IPS-20b (cell line): ENCODE measurements at regions not wholly inside any gene's neighbourhood (a gene's known extent, or its start where the extent isn't known, plus 50 kb on each side); places are given as distances from the start of the nearest gene placed in this dataset.

Source experiments
- H3K27ac ChIP-seq: one replicate; pipeline ENCODE4 v1.5.1; 2013; ENCODE audit warnings: low read length
- H3K27me3 ChIP-seq: 2 replicates; pipeline ENCODE4 v1.6.1; 2013; ENCODE audit warnings: mild to moderate bottlenecking, low read length, inconsistent platforms; ENCODE audit not compliant: insufficient read depth
- H3K36me3 ChIP-seq: 2 replicates; pipeline ENCODE4 v1.6.1; 2013; ENCODE audit warnings: low read depth, mild to moderate bottlenecking, inconsistent platforms, low read length, moderate library complexity; ENCODE audit not compliant: insufficient read depth
- H3K4me1 ChIP-seq: 2 replicates; pipeline ENCODE4 v1.6.1; 2013; ENCODE audit warnings: mild to moderate bottlenecking, control low read depth, inconsistent platforms, low read length, moderate library complexity; ENCODE audit not compliant: insufficient read depth
- H3K4me3 ChIP-seq: 2 replicates; pipeline ENCODE4 v1.5.1; 2013; ENCODE audit warnings: mild to moderate bottlenecking, low read length, inconsistent platforms
- H3K9ac ChIP-seq: 2 replicates; pipeline ENCODE4 v1.6.1; 2013; ENCODE audit warnings: low read depth, mild to moderate bottlenecking, inconsistent platforms, low read length, moderate library complexity
- H3K9me3 ChIP-seq: 2 replicates; pipeline ENCODE4 v1.6.1; 2013; ENCODE audit warnings: mild to moderate bottlenecking, low read depth, low read length, inconsistent platforms; ENCODE audit not compliant: insufficient read depth

DNA sequence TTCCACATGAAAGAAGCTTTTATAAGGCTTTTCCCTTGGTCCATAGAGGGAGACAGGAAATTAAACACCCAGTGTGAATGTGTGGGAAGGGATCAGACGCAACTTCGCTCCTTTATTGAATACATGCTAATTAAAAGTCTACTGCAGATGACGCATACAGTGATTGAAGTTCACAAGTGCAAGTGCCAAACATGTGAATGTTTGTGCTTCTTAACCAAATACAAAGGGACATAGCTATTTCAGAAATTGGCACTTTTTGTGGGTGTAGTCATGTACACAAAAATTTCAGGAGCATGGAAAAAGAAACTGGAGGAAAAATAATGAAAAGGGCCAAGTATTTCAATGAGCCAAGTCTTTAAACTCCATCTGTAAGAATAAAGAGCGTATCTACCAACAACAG is 283.7 kb downstream of the SKAP2 start:
- Histone ChIP-seq H3K9ac (no peak overlapping the region), H3K36me3 (no peaks in the 10 kb centered on the region), H3K27me3 (no peaks in the 10 kb centered on the region), H3K9me3 (no peaks in the 10 kb centered on the region), H3K27ac (no peak overlapping the region), H3K4me1 (0 out of 2 replicates have a peak, but pooled peaks cover 3% of the 10 kb centered on the region), H3K4me3 (no peak overlapping the region)

DNA sequence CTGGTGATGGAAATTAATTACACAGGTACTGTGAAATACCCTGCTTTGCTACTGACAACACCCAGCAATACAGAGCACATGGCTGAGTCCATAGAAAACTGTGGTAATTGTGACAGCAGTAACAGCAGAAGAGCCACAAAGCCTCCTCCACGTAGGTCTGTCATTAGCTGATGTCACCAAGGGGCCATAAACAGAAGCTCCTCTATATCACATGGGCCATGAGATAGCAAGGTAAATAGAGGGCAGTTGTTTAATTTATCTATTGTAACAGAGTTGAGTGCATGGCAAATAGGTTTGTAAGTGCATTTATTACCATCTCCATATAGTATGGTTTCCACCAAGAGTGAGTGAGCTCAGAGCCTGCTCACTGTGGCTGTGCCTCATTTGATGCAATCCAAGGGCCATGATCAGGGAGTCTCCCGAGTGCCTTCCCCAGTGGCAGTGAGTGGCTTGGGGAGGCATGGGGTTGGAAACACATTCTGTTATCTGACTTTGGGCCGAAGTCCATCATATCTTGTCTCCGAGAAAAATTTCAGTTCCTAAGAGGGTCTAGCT is 281.2 kb downstream of the SKAP2 start:
- Histone ChIP-seq H3K27me3 (no peaks in the 10 kb centered on the region), H3K9me3 (no peaks in the 10 kb centered on the region), H3K9ac (no peak overlapping the region), H3K36me3 (no peaks in the 10 kb centered on the region), H3K4me3 (no peak overlapping the region), H3K4me1 (peaks cover 6% of the 10 kb centered on the region; the same call in 1 of the 2 replicates), H3K27ac (no peak overlapping the region)

DNA sequence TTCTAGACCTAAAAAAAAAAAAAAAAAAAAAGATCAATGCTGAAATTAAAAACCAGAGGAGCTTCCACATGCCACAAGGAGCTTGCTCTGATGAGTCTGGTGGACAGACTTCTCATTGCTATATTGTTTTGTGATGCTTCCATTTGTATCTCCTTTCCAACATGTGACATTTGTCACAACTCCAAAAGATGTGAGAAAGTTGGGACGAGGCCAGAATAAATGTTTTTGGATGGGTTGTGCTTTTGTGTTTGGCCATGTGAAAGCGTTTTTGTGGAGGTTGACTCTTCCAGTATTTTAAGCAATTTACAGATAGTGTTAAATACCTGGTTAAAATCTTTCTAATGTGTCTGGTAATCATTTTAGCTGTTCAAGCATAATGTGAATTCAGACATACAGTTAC is 280.1 kb downstream of the SKAP2 start:
- H3K36me3 ChIP-seq = no peaks in the 10 kb centered on the region
- no peak overlapping the region for H3K27ac ChIP-seq
- no peak overlapping the region for H3K9ac ChIP-seq
- peaks cover 6% of the 10 kb centered on the region; the same call in 1 of the 2 replicates for H3K4me1 ChIP-seq
- no peak overlapping the region for H3K4me3 ChIP-seq
- H3K9me3 ChIP-seq = no peaks in the 10 kb centered on the region
- no peaks in the 10 kb centered on the region; the same call in 1 of the 2 replicates for H3K27me3 ChIP-seq

DNA sequence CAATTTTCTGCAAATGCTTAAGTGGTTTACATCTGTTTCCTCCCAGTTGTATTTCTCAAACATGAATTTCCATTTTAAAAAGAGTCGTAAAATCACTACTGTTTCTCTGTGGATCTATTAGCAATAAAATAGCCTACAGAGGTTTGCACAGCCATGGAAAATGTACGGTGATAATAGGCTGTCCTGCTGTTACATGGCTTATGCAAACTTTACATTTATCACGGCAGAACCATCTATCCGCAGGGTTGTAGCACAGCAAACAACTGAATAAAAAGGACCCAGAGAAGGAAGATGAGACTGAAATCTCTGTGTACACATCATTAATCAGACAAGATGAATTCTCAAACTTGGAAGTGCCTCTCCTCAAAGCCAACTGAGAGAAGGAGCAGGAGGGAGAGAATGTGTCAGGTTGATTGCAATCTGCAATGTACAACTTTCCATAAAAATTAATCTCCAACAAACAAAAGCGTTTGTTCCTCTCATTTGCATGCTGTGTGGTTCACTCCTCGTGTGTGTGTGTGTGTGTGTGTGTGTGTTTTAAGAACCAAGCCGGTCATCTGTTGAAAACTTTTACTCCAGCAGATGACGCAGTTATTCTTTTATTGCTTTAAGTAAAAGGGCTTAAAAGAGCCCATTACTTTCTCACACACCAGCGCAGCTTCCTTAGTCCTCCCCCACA is 279.3 kb downstream of the SKAP2 start:
- no peak overlapping the region for H3K4me3 ChIP-seq
- no peaks in the 10 kb centered on the region; the same call in 1 of the 2 replicates for H3K27me3 ChIP-seq
- H3K36me3 ChIP-seq = no peaks in the 10 kb centered on the region
- H3K4me1 ChIP-seq = peaks cover 6% of the 10 kb centered on the region; the same call in 1 of the 2 replicates
- no peak overlapping the region for H3K9ac ChIP-seq
- H3K9me3 ChIP-seq = no peaks in the 10 kb centered on the region
- no peak overlapping the region for H3K27ac ChIP-seq

DNA sequence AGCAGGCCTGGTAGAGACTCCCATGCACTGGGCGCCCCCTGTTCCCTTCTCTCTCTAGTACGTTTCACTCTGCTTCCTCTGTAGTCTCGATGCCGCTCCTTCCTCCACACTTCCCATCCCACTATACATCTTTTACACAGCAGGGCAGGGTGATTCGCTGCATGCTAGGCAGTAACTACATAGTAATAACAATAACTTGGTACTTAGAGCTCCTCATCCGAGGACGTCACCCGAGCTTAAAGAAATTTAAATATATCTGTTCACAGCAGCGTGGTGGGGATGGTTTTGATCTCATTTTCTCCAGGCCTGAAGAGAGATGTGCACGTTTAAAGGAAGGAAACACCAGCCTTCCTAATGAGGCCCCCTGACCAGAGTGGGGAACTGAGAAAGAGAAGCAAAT is 276.9 kb downstream of the SKAP2 start:
- Histone ChIP-seq H3K36me3 (no peaks in the 10 kb centered on the region), H3K27ac (no peak overlapping the region), H3K9ac (no peak overlapping the region), H3K27me3 (no peaks in the 10 kb centered on the region; the same call in 1 of the 2 replicates), H3K4me1 (peaks cover 6% of the 10 kb centered on the region; the same call in 1 of the 2 replicates), H3K4me3 (no peak overlapping the region), H3K9me3 (no peaks in the 10 kb centered on the region)

DNA sequence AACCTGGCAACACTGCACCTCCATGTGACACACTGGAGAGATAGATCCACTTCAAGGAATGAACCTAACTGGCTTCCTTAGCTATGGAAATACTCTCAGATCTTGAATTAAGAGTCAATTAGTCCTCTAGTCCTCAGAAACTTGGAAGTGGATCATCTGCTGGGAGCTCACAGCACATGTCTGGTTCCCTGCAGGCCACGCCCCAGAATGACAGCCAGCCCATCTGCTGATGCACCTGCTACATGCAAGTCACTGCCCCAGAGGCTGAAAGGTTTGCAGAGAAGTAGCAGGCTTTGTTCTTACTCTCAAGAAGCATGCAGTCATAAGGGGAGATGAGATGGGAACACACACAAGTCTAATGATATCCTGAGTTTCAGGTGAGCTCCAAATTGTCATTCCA is 275.9 kb downstream of the SKAP2 start:
- no peak overlapping the region for H3K27ac ChIP-seq
- peaks cover 6% of the 10 kb centered on the region; the same call in 1 of the 2 replicates for H3K4me1 ChIP-seq
- no peaks in the 10 kb centered on the region; the same call in 1 of the 2 replicates for H3K27me3 ChIP-seq
- no peaks in the 10 kb centered on the region for H3K36me3 ChIP-seq
- H3K4me3 ChIP-seq = no peak overlapping the region
- H3K9ac ChIP-seq = no peak overlapping the region
- no peaks in the 10 kb centered on the region for H3K9me3 ChIP-seq

DNA sequence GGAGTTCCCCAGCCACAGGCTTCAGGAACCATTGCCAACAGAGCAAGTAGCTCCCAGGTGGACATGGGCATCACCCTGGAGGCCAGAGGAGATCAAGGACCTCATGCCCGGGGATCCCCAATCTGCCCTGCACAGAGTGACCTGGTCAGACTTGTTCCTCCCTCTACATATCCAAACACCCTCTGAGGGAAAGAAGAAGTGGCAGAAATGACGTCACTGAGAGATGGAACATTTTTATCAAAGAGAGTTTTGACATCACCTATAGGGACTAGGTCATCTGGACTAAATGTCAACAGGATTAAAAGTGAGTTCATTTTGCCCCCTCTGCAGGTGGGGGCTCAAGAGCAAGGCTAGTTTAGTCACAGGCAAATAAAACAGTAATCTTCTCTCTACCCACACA is 273.7 kb downstream of the SKAP2 start:
- no peaks in the 10 kb centered on the region for H3K36me3 ChIP-seq
- no peaks in the 10 kb centered on the region; the same call in 1 of the 2 replicates for H3K27me3 ChIP-seq
- no peak overlapping the region for H3K27ac ChIP-seq
- H3K9me3 ChIP-seq = no peaks in the 10 kb centered on the region
- H3K9ac ChIP-seq = no peak overlapping the region
- H3K4me3 ChIP-seq = no peak overlapping the region
- peaks cover 4% of the 10 kb centered on the region; the same call in 1 of the 2 replicates for H3K4me1 ChIP-seq

DNA sequence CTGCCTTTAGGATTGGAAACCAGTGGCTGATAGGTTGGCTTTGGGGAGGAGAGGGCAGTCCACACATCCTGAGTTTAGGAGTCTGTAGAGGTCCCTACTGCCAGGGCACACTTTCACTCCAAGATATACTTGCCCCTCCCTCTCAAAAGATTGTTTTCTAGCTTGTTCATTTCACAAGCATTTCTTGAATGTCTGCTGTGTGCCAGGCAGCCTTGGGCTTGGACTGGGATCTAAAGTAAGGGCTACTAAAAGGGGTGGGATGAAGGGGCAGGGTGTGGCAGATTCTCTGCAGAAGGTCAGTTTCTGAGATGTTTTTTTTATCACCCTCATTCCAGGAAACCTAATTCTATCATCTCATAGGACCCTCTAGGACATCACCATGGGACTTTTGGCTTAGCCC is 272.4 kb downstream of the SKAP2 start:
- no peak overlapping the region for H3K27ac ChIP-seq
- H3K9me3 ChIP-seq = no peaks in the 10 kb centered on the region
- peaks cover 4% of the 10 kb centered on the region; the same call in 1 of the 2 replicates for H3K4me1 ChIP-seq
- H3K36me3 ChIP-seq = no peaks in the 10 kb centered on the region
- H3K4me3 ChIP-seq = no peak overlapping the region
- H3K27me3 ChIP-seq = no peaks in the 10 kb centered on the region; the same call in 1 of the 2 replicates
- no peak overlapping the region for H3K9ac ChIP-seq

DNA sequence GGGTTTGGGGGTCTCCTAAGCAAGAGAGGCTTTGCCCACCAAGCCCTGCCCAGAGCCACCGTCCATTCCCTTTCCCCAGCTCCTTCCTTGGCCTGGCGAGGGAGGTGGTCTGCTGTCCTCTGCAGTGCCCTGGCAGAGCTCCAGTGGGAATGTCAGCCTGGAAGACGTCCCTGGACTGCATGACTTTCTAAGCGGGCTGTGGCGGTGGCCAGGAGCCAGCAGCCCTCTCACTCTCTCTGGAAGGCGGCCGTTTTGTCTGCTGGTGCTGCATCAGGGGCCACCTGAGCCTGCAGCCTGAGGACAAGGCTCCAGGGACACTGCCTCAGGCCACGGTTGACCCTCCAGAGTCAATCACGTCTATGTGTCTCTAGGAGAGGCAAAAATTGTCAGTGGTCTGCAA is 271.0 kb downstream of the SKAP2 start:
- H3K36me3 ChIP-seq = no peaks in the 10 kb centered on the region
- no peaks in the 10 kb centered on the region for H3K9me3 ChIP-seq
- H3K4me3 ChIP-seq = no peak overlapping the region
- no peak overlapping the region for H3K9ac ChIP-seq
- no peaks in the 10 kb centered on the region for H3K4me1 ChIP-seq
- H3K27ac ChIP-seq = no peak overlapping the region
- no peaks in the 10 kb centered on the region; the same call in 1 of the 2 replicates for H3K27me3 ChIP-seq

DNA sequence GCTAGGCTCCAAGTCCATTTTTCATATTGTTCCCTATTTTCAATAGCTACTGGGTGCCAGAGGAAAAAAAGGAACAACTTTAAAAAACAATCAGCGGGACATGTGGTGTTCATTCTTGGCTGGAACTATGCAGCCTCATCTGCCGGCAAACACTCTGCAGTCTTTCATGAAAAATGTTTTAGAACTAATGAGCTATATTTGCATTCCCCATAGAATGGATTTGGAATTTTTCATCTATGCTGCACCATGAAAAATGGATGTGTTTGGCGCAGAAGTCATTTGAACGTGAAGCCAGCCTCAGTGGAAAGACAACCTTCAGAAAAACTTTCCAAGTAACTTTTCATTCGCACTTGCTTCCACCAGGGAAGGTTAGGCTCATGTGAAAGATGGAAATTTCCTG is 270.5 kb downstream of the SKAP2 start:
- H3K4me1 ChIP-seq = no peaks in the 10 kb centered on the region
- H3K9me3 ChIP-seq = no peaks in the 10 kb centered on the region
- no peak overlapping the region for H3K4me3 ChIP-seq
- H3K9ac ChIP-seq = no peak overlapping the region
- H3K36me3 ChIP-seq = no peaks in the 10 kb centered on the region
- H3K27ac ChIP-seq = no peak overlapping the region
- no peaks in the 10 kb centered on the region; the same call in 1 of the 2 replicates for H3K27me3 ChIP-seq

DNA sequence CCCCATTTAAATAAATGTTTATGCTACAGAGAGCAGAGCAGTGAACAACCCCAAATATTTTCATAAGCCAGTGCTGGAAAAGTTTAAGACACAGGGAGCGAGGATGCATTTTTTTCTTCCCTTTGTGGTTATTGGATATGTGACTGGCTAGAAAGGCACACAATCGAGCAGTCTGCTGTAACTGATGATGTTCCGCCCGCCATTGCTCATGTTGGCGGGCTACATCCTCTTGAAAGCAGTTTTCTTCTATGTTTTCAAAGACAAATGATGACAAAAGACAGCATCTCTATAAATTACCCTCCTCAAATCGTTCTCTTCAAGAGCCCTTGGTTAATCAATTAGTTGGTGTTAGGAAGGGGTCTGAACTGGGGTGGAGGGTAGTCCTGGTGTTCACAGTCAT is 269.8 kb downstream of the SKAP2 start:
- no peaks in the 10 kb centered on the region for H3K36me3 ChIP-seq
- H3K9me3 ChIP-seq = no peaks in the 10 kb centered on the region
- H3K4me3 ChIP-seq = no peak overlapping the region
- H3K4me1 ChIP-seq = no peaks in the 10 kb centered on the region
- H3K9ac ChIP-seq = no peak overlapping the region
- H3K27me3 ChIP-seq = no peaks in the 10 kb centered on the region
- no peak overlapping the region for H3K27ac ChIP-seq

DNA sequence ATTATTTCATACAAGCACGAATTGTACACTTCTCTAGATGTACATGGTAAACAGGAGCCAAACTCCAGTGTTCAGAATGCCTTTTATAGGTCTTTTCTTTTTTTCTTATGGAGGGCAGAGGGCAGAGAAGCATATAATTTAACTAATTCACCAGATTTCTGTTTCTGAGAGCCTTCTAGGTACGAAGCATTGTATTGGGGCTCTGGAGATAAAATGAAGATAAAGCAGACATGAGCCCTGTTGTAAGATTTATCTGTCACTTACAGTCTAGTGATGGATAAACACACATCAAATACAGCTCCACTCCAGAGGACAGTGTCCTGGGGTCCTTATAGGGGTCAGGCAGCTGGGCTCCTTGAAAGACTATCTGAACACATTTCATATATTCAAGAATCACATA is 265.5 kb downstream of the SKAP2 start:
- Histone ChIP-seq H3K9me3 (no peaks in the 10 kb centered on the region), H3K27me3 (no peaks in the 10 kb centered on the region), H3K27ac (no peak overlapping the region), H3K4me1 (peaks cover 6% of the 10 kb centered on the region; the same call in 1 of the 2 replicates), H3K36me3 (no peaks in the 10 kb centered on the region), H3K4me3 (no peak overlapping the region), H3K9ac (no peak overlapping the region)
